ENCODE measurements at regions not wholly inside any gene's neighbourhood (a gene's known extent, or its start where the extent isn't known, plus 50 kb on each side); places are given as distances from the start of the nearest gene placed in this dataset.

DNA sequence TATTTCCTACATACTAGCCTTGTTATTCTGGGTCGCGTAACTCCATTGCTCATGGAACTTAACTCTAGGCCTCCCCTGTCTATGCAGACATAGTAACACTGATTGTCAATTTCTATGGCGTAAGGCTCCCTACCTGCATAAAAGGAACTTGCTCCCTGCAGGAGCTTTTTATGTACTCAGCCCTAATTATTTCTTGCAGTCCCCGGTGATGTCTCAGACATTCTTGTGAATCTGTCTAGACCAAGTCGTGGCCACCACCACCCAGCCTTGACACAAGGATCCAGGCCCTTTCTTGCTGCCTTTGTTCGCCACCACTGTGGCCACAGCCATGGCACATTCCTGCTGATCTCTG lies 189.5 kb upstream of the CTAGE1 start:
- TF ChIP-seq CTCF (IDR thresholded peaks at IDR 0.05; ENCODE audit: low read length): no peak
- TF ChIP-seq EZH2 (IDR thresholded peaks at IDR 0.05; ENCODE audit: borderline replicate concordance, low read length): no peak
